SK-N-SH treated with all-trans-retinoic acid at 6 μM for 48 hours (cell line): ENCODE measurements at regions not wholly inside any gene's neighbourhood (a gene's known extent, or its start where the extent isn't known, plus 50 kb on each side); places are given as distances from the start of the nearest gene placed in this dataset.

ENCODE experiments used
- ARNTL ChIP-seq: fragments of 450-650 bp; formaldehyde crosslinking; IDR thresholded peaks from 2 replicates; pipeline ENCODE4 v1.5.0; 2020; ENCODE audit warnings: low read depth, mild to moderate bottlenecking, moderate library complexity, borderline replicate concordance
- TSHZ2 ChIP-seq: fragments of 250-450 bp; sonication (Bioruptor Pico); IDR thresholded peaks from 2 replicates; pipeline ENCODE4 v1.5.0; 2020; ENCODE audit warnings: mild to moderate bottlenecking, moderate library complexity

DNA sequence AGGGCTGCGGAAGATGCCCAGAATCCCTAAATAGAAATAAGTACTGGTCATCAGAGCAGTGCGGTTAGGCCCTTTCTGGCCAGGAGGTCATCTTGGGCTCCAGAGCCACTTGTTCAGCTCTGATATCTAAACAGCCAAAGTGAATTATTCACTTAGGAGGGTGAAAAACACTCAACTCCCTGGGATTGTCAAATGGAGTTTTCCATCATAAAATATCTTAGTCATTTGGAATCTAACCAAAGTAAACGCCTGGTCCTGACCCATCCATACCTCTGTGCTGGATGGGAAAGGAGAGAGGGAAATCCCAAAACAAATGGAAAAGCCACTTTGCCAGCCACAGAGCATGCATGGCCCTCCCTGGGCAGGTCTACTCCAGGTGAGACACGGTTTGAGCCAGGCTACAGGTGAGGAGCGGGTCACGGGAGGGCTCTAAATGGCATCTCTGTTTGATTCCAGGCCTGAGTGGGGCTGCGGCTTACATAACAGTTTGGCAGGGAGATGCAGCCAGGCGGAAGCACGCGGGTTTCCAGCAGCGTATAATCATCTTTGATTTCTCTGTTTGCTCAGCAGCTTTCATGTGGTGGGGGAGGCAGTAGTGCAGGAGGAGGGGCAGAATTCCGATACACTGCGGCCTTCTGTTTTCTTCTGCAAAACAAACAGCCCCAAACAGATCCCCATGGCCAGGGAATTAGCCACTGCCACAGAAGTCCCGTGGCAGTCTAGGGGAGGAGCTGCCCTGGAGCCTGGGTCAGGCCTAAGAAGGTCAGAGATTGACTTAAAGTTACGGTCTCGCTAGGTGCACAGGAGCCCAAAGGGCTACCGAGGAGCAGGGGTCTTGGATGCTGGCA lies 59.1 kb upstream of the ZNF648 start:
- TF ChIP-seq ARNTL (CRISPR knock-in tag) (no peak), TSHZ2 (CRISPR knock-in tag) (no peak)
